ENCODE measurements at regions not wholly inside any gene's neighbourhood (a gene's known extent, or its start where the extent isn't known, plus 50 kb on each side); places are given as distances from the start of the nearest gene placed in this dataset.

- no peak for DNase-seq
Measured at GRCh38 chr12:89906178-89906577, 197.5 kb upstream of the ATP2B1 start.

- no peak for DNase-seq
Measured at GRCh38 chr12:89901906-89902642, 193.4 kb upstream of the ATP2B1 start.

GRCh38 chr12:89901319-89901718 is 192.7 kb upstream of the ATP2B1 start:
- DNase-seq: no peak

GRCh38 chr12:89899651-89900050 is 191.0 kb upstream of the ATP2B1 start:
- no peak for DNase-seq

- no peak for DNase-seq
Measured at GRCh38 chr12:89895591-89895990, 187.0 kb upstream of the ATP2B1 start.

- no peak for DNase-seq
Measured at GRCh38 chr12:89895101-89895500, 186.5 kb upstream of the ATP2B1 start.

- peak; percentile 74 for DNase-seq
Measured at GRCh38 chr12:89893972-89894706, 185.5 kb upstream of the ATP2B1 start.

GRCh38 chr12:89892436-89892835 is 183.8 kb upstream of the ATP2B1 start:
- DNase-seq: peak; percentile 50

- no peak for DNase-seq
Measured at GRCh38 chr12:89891933-89892332, 183.3 kb upstream of the ATP2B1 start.

- DNase-seq: no peak
Measured at GRCh38 chr12:89890161-89890560, 181.5 kb upstream of the ATP2B1 start.

- peak; percentile 49 for DNase-seq
Measured at GRCh38 chr12:89889062-89889461, 180.4 kb upstream of the ATP2B1 start.

GRCh38 chr12:89884952-89885351 is 176.3 kb upstream of the ATP2B1 start:
- no peak for DNase-seq

GRCh38 chr12:89884416-89884898 is 175.8 kb upstream of the ATP2B1 start:
- no peak for DNase-seq

GRCh38 chr12:89883630-89884389 is 175.2 kb upstream of the ATP2B1 start:
- peak; percentile 20 for DNase-seq

- no peak for DNase-seq
Measured at GRCh38 chr12:89882792-89883191, 174.2 kb upstream of the ATP2B1 start.

GRCh38 chr12:89882050-89882449 is 173.4 kb upstream of the ATP2B1 start:
- DNase-seq: peak; percentile 56

GRCh38 chr12:89880690-89881350 is 172.2 kb upstream of the ATP2B1 start:
- no peak for DNase-seq

- no peak for DNase-seq
Measured at GRCh38 chr12:89879766-89880165, 171.1 kb upstream of the ATP2B1 start.

- no peak for DNase-seq
Measured at GRCh38 chr12:89878950-89879349, 170.3 kb upstream of the ATP2B1 start.

- DNase-seq: no peak
Measured at GRCh38 chr12:89878327-89878726, 169.7 kb upstream of the ATP2B1 start.

- DNase-seq: no peak
Measured at GRCh38 chr12:89877671-89878070, 169.0 kb upstream of the ATP2B1 start.

GRCh38 chr12:89877136-89877535 is 168.5 kb upstream of the ATP2B1 start:
- DNase-seq: no peak

GRCh38 chr12:89875809-89876208 is 167.2 kb upstream of the ATP2B1 start:
- no peak for DNase-seq

Measured in fibroblast of skin of abdomen (primary cell).